ENCODE measurements at regions not wholly inside any gene's neighbourhood (a gene's known extent, or its start where the extent isn't known, plus 50 kb on each side); places are given as distances from the start of the nearest gene placed in this dataset.

DNA sequence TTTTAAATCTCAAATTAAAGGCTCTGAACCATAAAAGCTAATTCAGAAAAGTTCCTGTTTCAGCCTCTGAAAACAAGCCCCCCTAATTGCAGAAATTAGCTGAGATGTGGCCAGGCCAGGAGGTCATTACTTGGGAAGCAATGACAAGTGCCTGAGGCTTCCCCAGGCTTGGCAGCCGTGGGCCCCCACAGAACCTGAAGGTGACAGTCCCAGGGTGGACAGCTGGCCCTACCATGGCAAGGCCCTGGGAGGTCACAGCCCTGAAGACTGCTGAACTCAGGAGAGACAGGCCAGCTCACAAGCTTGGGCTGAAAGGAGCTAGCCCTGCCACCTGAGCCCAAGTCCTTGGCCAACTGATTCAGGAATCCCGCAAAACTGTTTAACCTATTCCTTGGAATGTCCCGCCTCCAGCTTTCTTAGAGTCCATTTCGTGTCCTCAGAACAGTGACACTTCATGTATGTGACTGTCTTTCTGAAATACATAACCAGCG is 54.3 kb upstream of the PKDCC start:
- ChIA-PET POLR2A (no interaction called here), CTCF (no interaction called here)
- Histone ChIP-seq H3K9me3 (no peaks in the 10 kb centered on the region), H3K36me3 (ENCODE audit: control insufficient read depth, insufficient read depth, low read length) (no peaks in the 10 kb centered on the region), H3K4me1 (peaks cover 20% of the 10 kb centered on the region), H3K27me3 (replicated peaks; ENCODE audit: control insufficient read depth, insufficient read depth, low read length) (no peaks in the 10 kb centered on the region), H3K4me3 (ENCODE audit: low read depth, low read length) (no peak overlapping the region)
- TF ChIP-seq, protein P1, sequence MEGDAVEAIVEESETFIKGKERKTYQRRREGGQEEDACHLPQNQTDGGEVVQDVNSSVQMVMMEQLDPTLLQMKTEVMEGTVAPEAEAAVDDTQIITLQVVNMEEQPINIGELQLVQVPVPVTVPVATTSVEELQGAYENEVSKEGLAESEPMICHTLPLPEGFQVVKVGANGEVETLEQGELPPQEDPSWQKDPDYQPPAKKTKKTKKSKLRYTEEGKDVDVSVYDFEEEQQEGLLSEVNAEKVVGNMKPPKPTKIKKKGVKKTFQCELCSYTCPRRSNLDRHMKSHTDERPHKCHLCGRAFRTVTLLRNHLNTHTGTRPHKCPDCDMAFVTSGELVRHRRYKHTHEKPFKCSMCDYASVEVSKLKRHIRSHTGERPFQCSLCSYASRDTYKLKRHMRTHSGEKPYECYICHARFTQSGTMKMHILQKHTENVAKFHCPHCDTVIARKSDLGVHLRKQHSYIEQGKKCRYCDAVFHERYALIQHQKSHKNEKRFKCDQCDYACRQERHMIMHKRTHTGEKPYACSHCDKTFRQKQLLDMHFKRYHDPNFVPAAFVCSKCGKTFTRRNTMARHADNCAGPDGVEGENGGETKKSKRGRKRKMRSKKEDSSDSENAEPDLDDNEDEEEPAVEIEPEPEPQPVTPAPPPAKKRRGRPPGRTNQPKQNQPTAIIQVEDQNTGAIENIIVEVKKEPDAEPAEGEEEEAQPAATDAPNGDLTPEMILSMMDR (IDR thresholded peaks at IDR 0.05; ENCODE audit: insufficient read depth in 1 of 2, low read depth in 1 of 2, low read length in 1 of 2, severe bottlenecking in 1 of 2, unreplicated experiment in 1 of 2), result no peak
- no peak overlapping the region for H3K4me3 Mint-ChIP-seq (ENCODE audit: unreplicated experiment)
- no peaks in the 10 kb centered on the region for H3K36me3 Mint-ChIP-seq (ENCODE audit: insufficient read depth, unreplicated experiment)
- peaks cover 27% of the 10 kb centered on the region for H3K4me1 Mint-ChIP-seq (ENCODE audit: low read depth, unreplicated experiment)
- intact Hi-C loops (cut with micrococcal nuclease; ENCODE audit: unreplicated experiment), result no loop called here
- BruUV-seq (replicated peaks), result no TSS peak
- H3K27ac Mint-ChIP-seq (ENCODE audit: unreplicated experiment), result no peak overlapping the region
- no peak for DNase-seq
- no peaks in the 10 kb centered on the region for H3K27me3 Mint-ChIP-seq (ENCODE audit: insufficient read depth, unreplicated experiment)
- H3K9me3 Mint-ChIP-seq (ENCODE audit: unreplicated experiment), result no peaks in the 10 kb centered on the region

DNA sequence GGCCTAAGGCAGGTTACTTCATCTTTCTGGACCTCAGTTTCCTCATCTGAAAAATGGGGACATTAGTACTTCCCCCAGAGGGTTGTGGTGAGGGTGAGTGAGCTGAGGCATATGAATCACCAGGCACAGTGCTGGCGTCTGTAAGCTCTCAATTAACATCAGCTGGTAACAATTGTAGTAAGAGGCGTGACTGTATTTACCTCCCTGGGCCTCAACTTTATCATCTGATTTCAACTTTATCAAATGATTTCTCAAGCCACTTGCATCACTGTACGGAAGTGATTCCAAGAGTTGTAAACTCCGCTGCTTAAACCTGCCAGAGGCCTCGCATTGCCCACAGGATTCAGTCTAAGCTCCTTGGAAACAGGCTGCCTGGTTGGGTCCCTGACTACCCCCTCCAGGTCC is 53.6 kb upstream of the PKDCC start:
- ChIA-PET CTCF (no interaction called here), POLR2A (no interaction called here)
- no peaks in the 10 kb centered on the region for H3K9me3 ChIP-seq
- H3K36me3 ChIP-seq (ENCODE audit: control insufficient read depth, insufficient read depth, low read length), result no peaks in the 10 kb centered on the region
- Mint-ChIP-seq H3K36me3 (ENCODE audit: insufficient read depth, unreplicated experiment) (no peaks in the 10 kb centered on the region), H3K27ac (ENCODE audit: unreplicated experiment) (no peak overlapping the region), H3K27me3 (ENCODE audit: insufficient read depth, unreplicated experiment) (no peaks in the 10 kb centered on the region), H3K9me3 (ENCODE audit: unreplicated experiment) (no peaks in the 10 kb centered on the region), H3K4me1 (ENCODE audit: low read depth, unreplicated experiment) (peaks cover 27% of the 10 kb centered on the region), H3K4me3 (ENCODE audit: unreplicated experiment) (no peak overlapping the region)
- TF ChIP-seq, protein P1 (IDR thresholded peaks at IDR 0.05; ENCODE audit: insufficient read depth in 1 of 2, low read depth in 1 of 2, low read length in 1 of 2, severe bottlenecking in 1 of 2, unreplicated experiment in 1 of 2), result no peak
- H3K4me1 ChIP-seq, result peaks cover 20% of the 10 kb centered on the region
- H3K27me3 ChIP-seq (replicated peaks; ENCODE audit: control insufficient read depth, insufficient read depth, low read length), result no peaks in the 10 kb centered on the region
- no TSS peak for BruUV-seq (replicated peaks)
- H3K4me3 ChIP-seq (ENCODE audit: low read depth, low read length), result no peak overlapping the region
- no peak for DNase-seq
- intact Hi-C loops (cut with micrococcal nuclease; ENCODE audit: unreplicated experiment), result no loop called here

DNA sequence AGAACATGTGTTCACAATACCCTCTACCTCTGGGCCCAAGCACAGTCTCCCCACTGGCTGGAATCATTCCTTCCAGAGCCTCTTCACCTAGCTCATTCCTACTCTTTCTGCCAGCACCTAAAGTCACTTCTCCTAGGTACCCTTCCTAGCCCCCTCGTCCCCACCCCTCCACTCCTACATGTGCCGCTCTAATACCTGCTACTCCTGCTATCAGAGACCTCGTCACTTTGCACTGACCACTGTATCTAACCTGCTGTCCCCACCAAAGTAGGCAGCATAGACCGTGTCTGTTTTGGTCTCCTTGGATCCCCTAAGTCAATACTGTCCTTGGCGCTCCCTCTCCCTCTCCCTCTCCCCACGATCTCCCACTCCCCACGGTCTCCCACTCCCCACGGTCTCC is 53.2 kb upstream of the PKDCC start:
- no TSS peak for BruUV-seq (replicated peaks)
- Histone ChIP-seq H3K4me1 (peaks cover 18% of the 10 kb centered on the region), H3K27me3 (replicated peaks; ENCODE audit: control insufficient read depth, insufficient read depth, low read length) (no peaks in the 10 kb centered on the region), H3K36me3 (ENCODE audit: control insufficient read depth, insufficient read depth, low read length) (no peaks in the 10 kb centered on the region), H3K9me3 (no peaks in the 10 kb centered on the region), H3K4me3 (ENCODE audit: low read depth, low read length) (no peak overlapping the region)
- POLR2A ChIA-PET, result no interaction called here
- H3K4me3 Mint-ChIP-seq (ENCODE audit: unreplicated experiment), result no peak overlapping the region
- H3K27ac Mint-ChIP-seq (ENCODE audit: unreplicated experiment), result no peak overlapping the region
- intact Hi-C loops (cut with micrococcal nuclease; ENCODE audit: unreplicated experiment), result no loop called here
- H3K9me3 Mint-ChIP-seq (ENCODE audit: unreplicated experiment), result no peaks in the 10 kb centered on the region
- TF ChIP-seq, protein P1 (IDR thresholded peaks at IDR 0.05; ENCODE audit: insufficient read depth in 1 of 2, low read depth in 1 of 2, low read length in 1 of 2, severe bottlenecking in 1 of 2, unreplicated experiment in 1 of 2), result no peak
- peaks cover 22% of the 10 kb centered on the region for H3K4me1 Mint-ChIP-seq (ENCODE audit: low read depth, unreplicated experiment)
- H3K27me3 Mint-ChIP-seq (ENCODE audit: insufficient read depth, unreplicated experiment), result no peaks in the 10 kb centered on the region
- CTCF ChIA-PET, result no interaction called here
- DNase-seq, result no peak
- no peaks in the 10 kb centered on the region for H3K36me3 Mint-ChIP-seq (ENCODE audit: insufficient read depth, unreplicated experiment)
